CD4-positive, alpha-beta T cell treated with Interleukin-6 for 4 hours (primary cell): ENCODE measurements at regions not wholly inside any gene's neighbourhood (a gene's known extent, or its start where the extent isn't known, plus 50 kb on each side); places are given as distances from the start of the nearest gene placed in this dataset.
"Not testable (repeated sequence)": the region's sequence is repeated elsewhere in the genome, so short reads cannot be mapped to it uniquely, and the experiment has no call there.

Experiments
- DNase-seq: peaks from one replicate; pipeline ENCODE4 v3.0.0-alpha.2; 2020; ENCODE audit warnings: mixed read lengths

DNA sequence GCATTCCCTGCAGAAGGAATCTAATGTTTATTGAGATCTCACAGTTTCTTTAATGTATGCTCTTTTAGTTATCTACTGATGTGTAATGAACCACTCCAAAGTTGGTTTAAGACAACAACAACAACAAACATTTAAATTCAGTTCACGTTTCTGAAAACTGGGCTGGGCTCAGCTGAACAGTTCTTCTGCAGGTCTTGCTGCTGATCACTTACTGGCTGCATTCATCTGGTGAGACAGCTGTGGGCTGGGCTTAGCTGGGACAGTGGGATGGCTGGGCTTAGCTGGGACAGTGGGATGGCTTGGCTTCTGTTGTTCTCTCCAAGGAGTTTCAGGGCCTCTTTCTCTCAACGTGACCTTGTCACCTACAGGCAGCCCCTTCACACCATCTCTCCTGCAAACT lies 544.3 kb upstream of the CDH5 start:
- no peak for DNase-seq

- DNase-seq = no peak
Observed at GRCh38 chr16:65819136-65819898, 547.2 kb upstream of the CDH5 start.

DNA sequence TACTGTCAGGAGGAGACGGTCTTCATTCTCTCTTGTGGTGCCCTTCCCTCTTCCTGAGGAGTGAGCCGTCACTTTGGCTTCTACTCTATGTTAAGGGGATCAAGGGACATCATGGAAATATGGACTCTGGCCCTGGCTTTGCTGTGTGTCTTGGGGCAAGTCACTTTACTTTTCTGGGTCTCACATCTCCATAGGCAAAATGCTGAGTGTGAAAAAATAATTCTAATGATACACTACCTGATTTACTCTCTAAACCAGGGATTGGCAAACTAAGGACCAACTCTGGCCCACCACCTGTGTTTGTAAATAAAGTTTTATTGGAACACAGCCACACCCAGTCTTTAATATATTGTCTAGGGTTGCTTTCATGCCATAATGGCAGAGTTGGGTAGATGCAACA lies 548.7 kb upstream of the CDH5 start:
- no peak for DNase-seq

- no peak for DNase-seq
Observed at GRCh38 chr16:65817066-65817465, 549.4 kb upstream of the CDH5 start.

GRCh38 chr16:65816556-65816955 lies 549.9 kb upstream of the CDH5 start:
- DNase-seq = no peak

DNA sequence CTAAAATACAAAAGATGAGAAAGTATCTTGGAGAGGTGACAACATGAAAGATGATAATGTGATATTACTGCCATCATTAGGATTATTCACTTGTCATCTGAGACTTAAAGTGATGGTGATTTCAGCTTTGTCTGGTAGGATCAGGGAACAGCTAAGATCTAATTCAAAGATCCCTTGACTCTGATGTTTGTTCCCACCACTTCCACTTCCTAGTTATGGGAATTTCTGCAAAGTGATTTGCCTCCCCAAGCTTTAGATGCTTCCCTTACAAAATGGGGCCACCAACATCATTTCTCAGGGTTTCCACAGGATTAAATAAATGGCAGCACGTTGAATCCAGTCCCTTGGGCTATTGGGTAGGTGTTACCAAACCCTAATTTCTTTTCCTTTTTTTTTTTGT lies 550.8 kb upstream of the CDH5 start:
- DNase-seq = no peak

- DNase-seq = not testable (repeated sequence)
Observed at GRCh38 chr16:65813879-65814278, 552.6 kb upstream of the CDH5 start.

DNA sequence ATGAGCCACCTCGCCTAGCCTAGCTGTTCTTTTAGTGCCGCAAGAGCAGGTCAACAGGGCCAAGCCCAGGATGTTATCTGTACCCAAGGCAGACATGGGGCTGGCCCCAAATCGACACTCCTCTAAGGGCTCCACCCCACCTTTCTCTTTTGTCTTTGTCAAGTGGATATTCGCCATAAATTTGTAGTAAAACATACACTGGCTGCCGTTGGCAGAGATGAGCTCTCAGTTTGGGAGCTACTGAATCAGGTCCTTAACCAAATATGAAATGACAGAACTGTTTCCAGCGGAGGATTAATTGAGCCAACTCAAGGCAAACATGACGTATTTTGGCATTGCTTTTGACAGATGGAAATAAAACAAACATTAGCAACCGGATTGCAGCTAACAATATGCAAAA lies 556.9 kb upstream of the CDH5 start:
- DNase-seq = no peak

DNA sequence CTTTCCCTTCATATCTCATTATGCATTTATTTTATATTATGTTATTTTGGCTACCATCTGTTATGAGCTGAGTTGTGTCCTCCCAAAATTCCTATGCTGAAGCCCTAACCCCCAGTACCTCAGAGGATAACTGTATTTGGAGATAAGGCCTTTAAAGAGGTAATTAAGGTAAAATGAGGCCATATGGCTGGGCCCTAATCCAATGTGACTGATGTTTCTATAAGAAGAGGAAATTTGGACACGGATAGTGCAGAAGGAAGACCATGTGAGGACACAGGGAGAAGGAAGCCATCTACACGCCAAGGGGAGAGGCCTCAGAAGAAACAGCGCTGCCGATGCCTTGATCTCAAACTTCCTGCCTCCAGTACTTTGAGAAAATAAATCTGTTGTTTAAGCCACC lies 557.7 kb upstream of the CDH5 start:
- no peak for DNase-seq

- DNase-seq = no peak
Observed at GRCh38 chr16:65807858-65808257, 558.6 kb upstream of the CDH5 start.

DNA sequence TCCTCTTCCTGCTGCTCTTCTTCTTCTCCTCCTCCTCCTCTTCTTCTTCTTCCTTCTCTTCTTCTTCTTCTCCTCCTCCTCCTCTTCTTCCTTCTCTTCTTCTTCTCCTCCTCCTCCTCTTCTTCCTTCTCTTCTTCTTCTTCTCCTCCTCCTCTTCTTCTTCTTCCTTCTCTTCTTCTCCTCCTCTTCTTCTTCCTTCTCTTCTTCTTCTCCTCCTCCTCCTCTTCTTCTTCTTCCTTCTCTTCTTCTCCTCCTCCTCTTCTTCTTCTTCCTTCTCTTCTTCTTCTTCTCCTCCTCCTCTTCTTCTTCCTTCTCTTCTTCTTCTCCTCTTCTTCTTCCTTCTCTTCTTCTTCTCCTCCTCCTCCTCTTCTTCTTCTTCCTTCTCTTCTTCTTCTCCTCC lies 560.8 kb upstream of the CDH5 start:
- not testable (repeated sequence) for DNase-seq

GRCh38 chr16:65796481-65796880 lies 570.0 kb upstream of the CDH5 start:
- no peak for DNase-seq

- DNase-seq = no peak
Observed at GRCh38 chr16:65794973-65795372, 571.5 kb upstream of the CDH5 start.

- no peak for DNase-seq
Observed at GRCh38 chr16:65793781-65794180, 572.7 kb upstream of the CDH5 start.

GRCh38 chr16:65790768-65791167 lies 575.7 kb upstream of the CDH5 start:
- DNase-seq = no peak

- DNase-seq = no peak
Observed at GRCh38 chr16:65789161-65789945, 577.1 kb upstream of the CDH5 start.

DNA sequence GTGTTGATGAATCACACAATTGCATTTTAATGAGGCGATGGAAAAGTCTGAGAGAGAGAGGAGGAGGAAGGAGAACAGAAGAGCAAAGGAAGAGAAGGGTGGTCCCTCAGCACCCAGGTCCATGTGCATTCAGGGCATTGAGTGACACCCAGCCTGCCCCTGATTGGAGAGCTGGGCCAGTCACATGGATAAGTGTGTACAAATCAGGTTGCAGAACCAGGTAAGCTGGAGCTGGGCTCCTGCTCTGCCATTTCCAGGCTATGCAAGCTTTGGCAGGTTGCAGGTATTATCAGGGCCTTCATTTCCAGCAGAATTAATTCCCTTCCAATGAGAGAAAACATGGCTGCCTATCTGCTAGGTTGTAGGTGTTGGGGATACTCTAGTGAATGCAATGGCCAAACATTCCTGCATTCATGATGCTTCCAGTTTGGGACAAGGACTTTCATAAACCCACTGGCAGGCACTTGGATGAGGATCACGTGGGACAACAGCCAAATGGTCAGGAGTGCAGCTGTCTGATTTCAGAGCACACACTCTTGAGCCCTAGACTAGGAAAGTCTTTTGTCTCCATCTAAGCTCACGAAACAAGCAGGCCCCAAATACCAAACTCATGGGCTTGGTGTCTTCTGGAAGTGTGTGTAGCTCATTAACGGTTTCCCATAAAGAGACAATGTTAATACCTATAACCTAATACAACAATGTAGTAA lies 577.9 kb upstream of the CDH5 start:
- DNase-seq = no peak

- no peak for DNase-seq
Observed at GRCh38 chr16:65787921-65788320, 578.6 kb upstream of the CDH5 start.

DNA sequence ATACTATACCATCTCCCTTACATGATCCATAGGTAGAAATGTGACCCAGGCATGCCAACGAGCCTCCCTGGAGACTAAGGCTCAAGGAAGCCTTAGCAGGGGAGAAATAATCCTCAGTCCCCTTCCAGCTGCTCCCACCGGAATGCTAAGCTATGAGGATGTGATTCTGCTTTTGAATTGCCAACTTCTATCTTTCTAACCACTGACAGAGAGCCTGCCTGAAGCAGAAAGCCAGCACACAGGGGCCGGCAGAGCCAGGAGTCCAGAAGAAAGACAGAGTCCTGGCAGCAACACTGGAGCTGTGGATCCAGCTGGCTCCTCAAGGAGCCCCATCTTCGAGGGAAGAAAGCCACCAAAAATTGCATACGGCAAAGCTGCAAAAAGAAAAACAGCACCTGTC lies 579.6 kb upstream of the CDH5 start:
- no peak for DNase-seq

DNA sequence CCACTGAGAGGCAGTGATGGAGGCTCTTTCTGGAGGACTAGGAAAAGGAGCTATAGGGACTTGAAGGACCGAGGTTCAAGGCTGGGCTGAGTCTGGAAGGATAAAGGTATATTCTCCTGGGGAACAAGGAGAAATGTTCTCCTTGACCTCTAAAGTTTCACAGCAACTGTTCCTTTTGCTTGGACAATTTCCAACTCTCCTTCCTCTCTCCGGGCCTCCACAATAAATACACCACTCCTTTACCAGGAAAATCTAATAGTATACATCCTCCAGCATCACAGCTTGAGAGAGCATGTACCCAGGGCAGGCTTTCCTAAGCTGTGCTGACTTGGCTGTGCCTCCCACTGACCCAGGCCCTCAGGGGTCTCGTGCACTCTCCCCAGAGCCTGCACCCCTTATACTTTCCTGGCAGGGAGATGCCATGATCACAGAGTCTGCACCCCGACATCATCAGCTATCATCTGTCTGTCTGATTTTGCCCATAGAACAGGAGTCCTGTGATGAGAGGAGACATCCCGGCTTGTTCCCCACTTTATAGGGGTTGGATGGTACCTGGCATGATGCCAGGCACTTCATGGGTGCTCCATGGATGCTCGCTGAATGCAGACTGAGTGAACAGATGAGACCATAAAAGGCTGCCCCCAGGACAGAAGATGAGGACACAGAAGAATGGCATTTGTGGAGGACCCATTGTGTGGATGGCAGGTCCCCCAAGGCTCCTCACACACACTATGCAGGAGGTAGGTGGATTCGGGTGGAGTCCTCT lies 582.6 kb upstream of the CDH5 start:
- no peak for DNase-seq

DNA sequence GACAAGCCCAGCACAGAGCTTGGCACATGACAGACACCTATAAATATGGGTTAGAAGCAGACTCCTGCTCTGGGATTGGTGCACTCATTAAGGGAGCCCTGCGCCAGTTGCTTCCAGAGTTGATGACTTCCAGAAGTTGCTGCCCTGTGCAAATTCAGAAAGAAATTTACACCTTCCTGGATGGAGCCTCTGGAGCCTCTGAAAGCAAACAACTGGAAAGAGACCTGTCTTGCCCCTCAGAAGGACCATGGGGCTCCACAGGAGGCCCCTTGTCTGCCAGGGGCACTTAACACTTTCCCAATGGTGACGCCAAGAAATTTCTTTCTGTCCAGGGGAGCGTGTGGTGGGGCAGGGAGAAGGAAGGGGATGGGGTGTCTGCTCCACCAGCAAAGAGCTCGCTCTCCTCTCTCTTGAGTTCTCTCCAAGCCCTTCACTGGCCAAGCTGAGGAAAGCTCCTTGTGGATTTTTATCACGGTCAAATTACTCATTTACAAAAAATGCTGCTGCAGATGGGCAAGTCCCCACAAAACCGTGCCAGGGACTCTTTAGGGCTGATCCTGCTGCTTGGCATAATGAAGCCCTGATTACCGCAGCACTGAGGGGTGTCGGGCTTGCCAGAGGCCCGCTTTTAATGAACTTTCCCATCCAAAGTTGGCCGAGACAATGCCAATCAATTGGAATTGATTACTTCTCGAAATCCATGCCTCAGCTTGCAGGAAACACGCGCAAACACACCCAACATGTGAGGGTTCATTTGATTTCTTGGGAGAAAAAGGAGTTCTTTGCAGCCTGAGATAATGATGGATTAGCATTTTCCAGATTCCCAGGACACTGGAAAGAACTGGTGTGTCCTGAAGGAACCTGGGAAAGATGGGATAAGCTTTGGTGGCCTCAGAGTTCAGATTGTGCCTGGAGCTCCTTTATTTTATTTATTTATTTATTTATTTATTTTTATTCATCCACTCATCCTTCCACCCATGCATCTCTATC lies 583.6 kb upstream of the CDH5 start:
- no peak for DNase-seq

DNA sequence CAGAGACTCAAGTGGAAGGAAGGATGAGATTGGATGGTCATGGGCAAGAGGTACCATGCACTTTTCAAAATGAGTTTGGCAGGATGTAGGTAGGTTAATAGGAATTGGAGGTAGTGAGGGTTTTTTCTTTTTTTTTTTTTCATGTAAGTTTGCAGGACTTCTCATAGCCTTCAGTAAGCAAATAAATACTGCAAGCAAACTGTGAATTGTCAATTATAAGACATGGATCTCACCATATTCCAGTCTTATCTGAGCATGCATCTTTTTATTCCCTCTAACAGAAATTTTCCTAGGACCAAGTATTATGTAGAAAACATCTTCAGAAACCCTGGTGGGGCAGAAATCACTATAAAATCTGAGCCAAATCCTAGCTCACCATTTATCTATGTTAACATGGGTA lies 584.6 kb upstream of the CDH5 start:
- no peak for DNase-seq
